ENCODE measurements at regions not wholly inside any gene's neighbourhood (a gene's known extent, or its start where the extent isn't known, plus 50 kb on each side); places are given as distances from the start of the nearest gene placed in this dataset.

GRCh38 chr15:85889956-85890619, 95.4 kb upstream of the KLHL25 start:
- DNase-seq (ENCODE audit: low read depth): no peak

- no peak for DNase-seq (ENCODE audit: low read depth)
Observed at GRCh38 chr15:85890620-85890980, 95.9 kb upstream of the KLHL25 start.

GRCh38 chr15:85891470-85891869, 96.7 kb upstream of the KLHL25 start:
- DNase-seq (ENCODE audit: low read depth): no peak

- DNase-seq (ENCODE audit: low read depth): no peak
Observed at GRCh38 chr15:85892232-85892631, 97.5 kb upstream of the KLHL25 start.

- DNase-seq (ENCODE audit: low read depth): no peak
Observed at GRCh38 chr15:85897207-85897894, 102.6 kb upstream of the KLHL25 start.

- no peak for DNase-seq (ENCODE audit: low read depth)
Observed at GRCh38 chr15:85897895-85898717, 103.4 kb upstream of the KLHL25 start.

GRCh38 chr15:85899927-85900326, 105.2 kb upstream of the KLHL25 start:
- no peak for DNase-seq (ENCODE audit: low read depth)

- DNase-seq (ENCODE audit: low read depth): no peak
Observed at GRCh38 chr15:85905751-85906450, 111.2 kb upstream of the KLHL25 start.

GRCh38 chr15:85906640-85907039, 111.9 kb upstream of the KLHL25 start:
- DNase-seq (ENCODE audit: low read depth): no peak

GRCh38 chr15:85910834-85911233, 116.1 kb upstream of the KLHL25 start:
- no peak for DNase-seq (ENCODE audit: low read depth)

GRCh38 chr15:85913461-85913860, 118.7 kb upstream of the KLHL25 start:
- DNase-seq (ENCODE audit: low read depth): no peak

- DNase-seq (ENCODE audit: low read depth): no peak
Observed at GRCh38 chr15:85920956-85921355, 126.2 kb upstream of the KLHL25 start.

GRCh38 chr15:85924088-85924487, 129.4 kb upstream of the KLHL25 start:
- DNase-seq (ENCODE audit: low read depth): no peak

- no peak for DNase-seq (ENCODE audit: low read depth)
Observed at GRCh38 chr15:85925649-85926237, 131.0 kb upstream of the KLHL25 start.

- DNase-seq (ENCODE audit: low read depth): no peak
Observed at GRCh38 chr15:85926834-85927233, 132.1 kb upstream of the KLHL25 start.

GRCh38 chr15:85927931-85928537, 133.3 kb upstream of the KLHL25 start:
- DNase-seq (ENCODE audit: low read depth): no peak

GRCh38 chr15:85929786-85930185, 135.1 kb upstream of the KLHL25 start:
- DNase-seq (ENCODE audit: low read depth): no peak

GRCh38 chr15:85932391-85932790, 137.7 kb upstream of the KLHL25 start:
- DNase-seq (ENCODE audit: low read depth): no peak

GRCh38 chr15:85934691-85935090, 140.0 kb upstream of the KLHL25 start:
- DNase-seq (ENCODE audit: low read depth): no peak

- DNase-seq (ENCODE audit: low read depth): no peak
Observed at GRCh38 chr15:85935182-85935581, 140.5 kb upstream of the KLHL25 start.

- DNase-seq (ENCODE audit: low read depth): no peak
Observed at GRCh38 chr15:85937661-85938060, 142.0 kb upstream of the AGBL1 start.

Measured in stimulated activated CD8-positive, alpha-beta memory T cell treated with anti-CD3 and anti-CD28 coated beads, Interleukin-4, amount 100 ng/mL, for 24 hours (primary cell).